Erythroblast (primary cell): ENCODE measurements at regions not wholly inside any gene's neighbourhood (a gene's known extent, or its start where the extent isn't known, plus 50 kb on each side); places are given as distances from the start of the nearest gene placed in this dataset.

Experiments used
- GATA1 ChIP-seq: IDR thresholded peaks from 2 replicates; pipeline ENCODE4 v1.6.1; 2011; ENCODE audit warnings: low read depth, mild to moderate bottlenecking, control low read depth, low read length, moderate library complexity
- POLR2A ChIP-seq: IDR thresholded peaks from 2 replicates; pipeline ENCODE4 v1.6.1; 2011; ENCODE audit warnings: mild to moderate bottlenecking, low read length

GRCh38 chr2:147433822-147434221 is 411.0 kb upstream of the ACVR2A start:
- no peak for TF ChIP-seq POLR2A
- TF ChIP-seq GATA1 = no peak
